Prostate gland (tissue), 2 donors: ENCODE measurements at regions not wholly inside any gene's neighbourhood (a gene's known extent, or its start where the extent isn't known, plus 50 kb on each side); places are given as distances from the start of the nearest gene placed in this dataset.

Source experiments
- DNase-seq: peaks from one replicate; pipeline ENCODE4 v3.0.0-alpha.2; 2019; ENCODE audit warnings: low spot score
- H3K27ac ChIP-seq, 2 donors: fragments of 200-600 bp; sonication (generic); 2 replicates each; pipeline ENCODE4 v1.5.1; 2017 to 2019
- H3K27me3 ChIP-seq: fragments of 200-600 bp; sonication (generic); replicated peaks from 2 replicates; pipeline ENCODE4 v1.5.1; 2019; ENCODE audit not compliant: insufficient read depth
- H3K36me3 ChIP-seq, 2 donors: fragments of 200-600 bp; sonication (generic); 1 replicate in 1 of 2; 2 replicates in 1 of 2; pipeline versions ENCODE4 v1.5.1 to v1.8.1; 2017 to 2019
- H3K4me1 ChIP-seq: fragments of 200-600 bp; sonication (generic); replicated peaks from 2 replicates; pipeline ENCODE4 v1.5.1; 2019
- H3K4me3 ChIP-seq, 2 donors: fragments of 200-600 bp; sonication (generic); 2 replicates each; pipeline ENCODE4 v1.5.1; 2017 to 2019
- H3K9me3 ChIP-seq: fragments of 200-600 bp; sonication (generic); 2 replicates; pipeline ENCODE4 v1.5.1; 2017
- CTCF ChIP-seq, 4 experiments: fragments of 200-600 bp in 2 of 4; fragments of 450-650 bp in 2 of 4; sonication (generic) in 2 of 4; IDR thresholded peaks; 1 replicate in 3 of 4; 2 replicates in 1 of 4; pipeline ENCODE4 v1.5.1; 2016 to 2019; ENCODE audit warnings: antibody characterized with exemption in 4 of 4, mild to moderate bottlenecking in 2 of 4, moderate library complexity in 2 of 4
- POLR2A ChIP-seq: fragments of 450-650 bp; IDR thresholded peaks from one replicate; pipeline ENCODE4 v1.6.1; 2016; ENCODE audit warnings: antibody characterized with exemption, mild to moderate bottlenecking
- POLR2AphosphoS5 ChIP-seq: sonication (generic); formaldehyde crosslinking; IDR thresholded peaks from one replicate; pipeline ENCODE4 v1.6.1; 2017; ENCODE audit warnings: antibody characterized with exemption
- WGBS: methylation state at CpG from one replicate; pipeline ENCODE4 v1.1.5; 2018; 5-methylcytosine and 5-hydroxymethylcytosine counted together
- intact Hi-C: fragments of 100-400 bp; cut with DNase I; formaldehyde crosslinking; loops from one replicate; pipeline ENCODE4 v1.14.2; 2022

GRCh38 chr16:87040169-87041117 lies 276.7 kb downstream of the C16orf95 start:
- DNase-seq: no peak
- no peaks in the 10 kb centered on the region for H3K9me3 ChIP-seq
- H3K27me3 ChIP-seq: peaks cover 13% of the 10 kb centered on the region
- H3K36me3 ChIP-seq: no peaks in the 10 kb centered on the region
- TF ChIP-seq POLR2A (no peak), CTCF (IDR thresholded peaks at IDR 0.05) (no peak), POLR2AphosphoS5 (no peak)
- H3K4me1 ChIP-seq: no peaks in the 10 kb centered on the region
- H3K4me3 ChIP-seq: no peak overlapping the region
- intact Hi-C loops: no loop called here
- WGBS: 66% methylated on average over 15 of the region's 15 CpGs
- no peak overlapping the region for H3K27ac ChIP-seq

- no peak overlapping the region for H3K4me3 ChIP-seq
These were observed 275.9 kb downstream of the C16orf95 start for GRCh38 chr16:87041286-87041685.

GRCh38 chr16:87042551-87043230 lies 274.5 kb downstream of the C16orf95 start:
- 61% methylated on average over 20 of the region's 20 CpGs for WGBS
- Histone ChIP-seq H3K27me3 (peaks cover 16% of the 10 kb centered on the region), H3K36me3 (no peaks in the 10 kb centered on the region), H3K9me3 (no peaks in the 10 kb centered on the region), H3K4me1 (no peaks in the 10 kb centered on the region), H3K4me3 (no peak overlapping the region), H3K27ac (no peak overlapping the region)
- intact Hi-C loops: no loop called here
- DNase-seq: no peak
- TF ChIP-seq POLR2A: no peak
- TF ChIP-seq CTCF (IDR thresholded peaks at IDR 0.05): no peak
- no peak for TF ChIP-seq POLR2AphosphoS5

More at GRCh38 chr16:87041286-87041685, 275.9 kb downstream of the C16orf95 start:
- no peaks in the 10 kb centered on the region for H3K36me3 ChIP-seq
- WGBS: 72% methylated on average over 16 of the region's 16 CpGs
- H3K27ac ChIP-seq: no peak overlapping the region
- TF ChIP-seq POLR2AphosphoS5 (no peak), CTCF (IDR thresholded peaks at IDR 0.05) (no peak), POLR2A (no peak)
- peaks cover 16% of the 10 kb centered on the region for H3K27me3 ChIP-seq
- intact Hi-C loops: no loop called here
- DNase-seq: no peak
- H3K9me3 ChIP-seq: no peaks in the 10 kb centered on the region
- H3K4me1 ChIP-seq: no peaks in the 10 kb centered on the region

GRCh38 chr16:87043231-87044031 lies 273.8 kb downstream of the C16orf95 start:
- DNase-seq: no peak
- no peak for TF ChIP-seq POLR2A
- no peak for TF ChIP-seq POLR2AphosphoS5
- no peak for TF ChIP-seq CTCF (IDR thresholded peaks at IDR 0.05)
- H3K27ac ChIP-seq: no peak overlapping the region
- no peaks in the 10 kb centered on the region for H3K36me3 ChIP-seq
- 20% methylated on average over 20 of the region's 20 CpGs for WGBS
- peaks cover 22% of the 10 kb centered on the region for H3K27me3 ChIP-seq
- H3K4me1 ChIP-seq: no peaks in the 10 kb centered on the region
- H3K9me3 ChIP-seq: no peaks in the 10 kb centered on the region
- intact Hi-C loops: no loop called here
- H3K4me3 ChIP-seq: no peak overlapping the region
